ENCODE measurements at regions not wholly inside any gene's neighbourhood (a gene's known extent, or its start where the extent isn't known, plus 50 kb on each side); places are given as distances from the start of the nearest gene placed in this dataset.

DNA sequence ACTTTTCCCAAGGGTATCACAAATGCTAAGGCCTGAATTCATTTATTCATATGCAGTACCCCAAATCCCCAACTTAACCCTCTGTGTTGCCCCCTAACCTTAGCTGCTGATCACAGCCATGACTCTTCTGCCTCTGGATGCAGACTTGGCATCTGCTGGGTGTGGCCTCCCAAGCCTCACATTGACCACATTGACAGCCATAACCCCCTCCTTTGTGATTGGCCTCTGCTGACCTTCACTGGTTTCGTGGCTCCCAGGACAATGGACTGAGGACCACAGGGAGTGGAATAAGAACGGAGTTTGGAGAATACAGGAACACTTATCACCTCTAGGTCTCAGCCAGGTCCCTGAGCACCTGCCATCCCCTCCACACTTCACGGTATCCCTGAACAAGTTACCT, 123.6 kb upstream of the CPEB2 start:
- TF ChIP-seq POLR2A (IDR thresholded peaks at IDR 0.05) (no peak), POLR2AphosphoS5 (IDR thresholded peaks at IDR 0.05; ENCODE audit: insufficient read depth in 1 of 2, low read depth in 1 of 2) (no peak)
- TF ChIP-seq, protein P1, sequence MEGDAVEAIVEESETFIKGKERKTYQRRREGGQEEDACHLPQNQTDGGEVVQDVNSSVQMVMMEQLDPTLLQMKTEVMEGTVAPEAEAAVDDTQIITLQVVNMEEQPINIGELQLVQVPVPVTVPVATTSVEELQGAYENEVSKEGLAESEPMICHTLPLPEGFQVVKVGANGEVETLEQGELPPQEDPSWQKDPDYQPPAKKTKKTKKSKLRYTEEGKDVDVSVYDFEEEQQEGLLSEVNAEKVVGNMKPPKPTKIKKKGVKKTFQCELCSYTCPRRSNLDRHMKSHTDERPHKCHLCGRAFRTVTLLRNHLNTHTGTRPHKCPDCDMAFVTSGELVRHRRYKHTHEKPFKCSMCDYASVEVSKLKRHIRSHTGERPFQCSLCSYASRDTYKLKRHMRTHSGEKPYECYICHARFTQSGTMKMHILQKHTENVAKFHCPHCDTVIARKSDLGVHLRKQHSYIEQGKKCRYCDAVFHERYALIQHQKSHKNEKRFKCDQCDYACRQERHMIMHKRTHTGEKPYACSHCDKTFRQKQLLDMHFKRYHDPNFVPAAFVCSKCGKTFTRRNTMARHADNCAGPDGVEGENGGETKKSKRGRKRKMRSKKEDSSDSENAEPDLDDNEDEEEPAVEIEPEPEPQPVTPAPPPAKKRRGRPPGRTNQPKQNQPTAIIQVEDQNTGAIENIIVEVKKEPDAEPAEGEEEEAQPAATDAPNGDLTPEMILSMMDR (IDR thresholded peaks at IDR 0.05), result no peak
- H3K4me3 ChIP-seq, result no peak overlapping the region
- H3K27me3 ChIP-seq, result no peaks in the 10 kb centered on the region
- peaks cover 13% of the 10 kb centered on the region for H3K4me1 ChIP-seq
- H3K9me3 ChIP-seq, result no peaks in the 10 kb centered on the region
- no peak overlapping the region for H3K27ac ChIP-seq
- no peak for DNase-seq (ENCODE audit: extremely low spot score in 2 of 2)
- intact Hi-C loops (cut with DNase I), result no loop called here
- H3K36me3 ChIP-seq, result no peaks in the 10 kb centered on the region

DNA sequence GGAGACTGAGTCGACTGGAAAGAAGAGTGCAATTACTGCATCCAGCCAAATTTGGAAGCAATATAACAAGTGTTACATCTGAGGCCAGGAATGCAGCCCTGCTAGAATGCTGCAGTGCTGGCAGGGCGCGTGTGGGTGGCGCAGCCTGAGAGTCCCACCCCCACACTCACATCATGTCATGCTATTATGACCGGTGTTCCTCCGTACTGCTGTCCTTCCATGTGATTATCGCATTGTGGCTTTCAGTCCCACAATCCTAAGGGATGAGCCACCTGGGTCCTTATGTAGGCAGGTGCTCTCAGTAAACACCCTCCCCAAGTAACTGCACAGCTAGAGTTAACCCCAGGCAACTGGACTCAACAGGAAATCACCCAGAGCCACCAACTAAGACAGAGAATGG, 122.6 kb upstream of the CPEB2 start:
- H3K27ac ChIP-seq, result no peak overlapping the region
- intact Hi-C loops (cut with DNase I), result loop anchor here (5.0 kb wide), 1 partner anchor 1342 kb away; no protein-coding TSS in a partner anchor
- H3K27me3 ChIP-seq, result no peaks in the 10 kb centered on the region
- TF ChIP-seq POLR2A (IDR thresholded peaks at IDR 0.05), result no peak
- TF ChIP-seq POLR2AphosphoS5 (IDR thresholded peaks at IDR 0.05; ENCODE audit: insufficient read depth in 1 of 2, low read depth in 1 of 2), result no peak
- TF ChIP-seq, protein P1 (IDR thresholded peaks at IDR 0.05), result no peak
- H3K36me3 ChIP-seq, result no peaks in the 10 kb centered on the region
- peaks cover 13% of the 10 kb centered on the region for H3K4me1 ChIP-seq
- DNase-seq (ENCODE audit: extremely low spot score in 2 of 2), result no peak
- H3K9me3 ChIP-seq, result no peaks in the 10 kb centered on the region
- no peak overlapping the region for H3K4me3 ChIP-seq

DNA sequence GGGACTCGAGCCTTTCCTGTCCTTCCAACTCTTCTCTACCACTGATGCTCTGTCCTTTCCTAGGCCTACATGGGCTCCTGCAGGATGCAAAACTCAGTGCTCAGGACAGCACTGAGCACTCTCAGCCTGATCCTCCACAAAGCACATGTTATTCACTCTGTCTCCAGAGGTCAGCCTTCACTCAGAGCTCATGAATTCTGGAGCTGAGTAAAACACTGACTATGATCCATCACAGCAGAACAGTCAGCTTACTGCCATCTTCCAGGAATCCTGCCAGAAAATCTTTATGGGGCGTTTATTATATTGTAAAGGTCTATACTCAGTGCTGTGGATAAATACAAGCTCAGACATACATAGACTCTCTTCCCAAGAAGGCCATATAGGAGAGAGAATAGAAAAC, 121.5 kb upstream of the CPEB2 start:
- no peak overlapping the region for H3K27ac ChIP-seq
- H3K36me3 ChIP-seq, result no peaks in the 10 kb centered on the region
- DNase-seq (ENCODE audit: extremely low spot score in 2 of 2), result no peak
- no peaks in the 10 kb centered on the region for H3K9me3 ChIP-seq
- H3K4me1 ChIP-seq, result peaks cover 13% of the 10 kb centered on the region
- TF ChIP-seq, protein P1 (IDR thresholded peaks at IDR 0.05), result no peak
- intact Hi-C loops (cut with DNase I), result loop anchor here (5.0 kb wide), 1 partner anchor 1344 kb away; no protein-coding TSS in a partner anchor
- no peaks in the 10 kb centered on the region for H3K27me3 ChIP-seq
- no peak overlapping the region for H3K4me3 ChIP-seq

DNA sequence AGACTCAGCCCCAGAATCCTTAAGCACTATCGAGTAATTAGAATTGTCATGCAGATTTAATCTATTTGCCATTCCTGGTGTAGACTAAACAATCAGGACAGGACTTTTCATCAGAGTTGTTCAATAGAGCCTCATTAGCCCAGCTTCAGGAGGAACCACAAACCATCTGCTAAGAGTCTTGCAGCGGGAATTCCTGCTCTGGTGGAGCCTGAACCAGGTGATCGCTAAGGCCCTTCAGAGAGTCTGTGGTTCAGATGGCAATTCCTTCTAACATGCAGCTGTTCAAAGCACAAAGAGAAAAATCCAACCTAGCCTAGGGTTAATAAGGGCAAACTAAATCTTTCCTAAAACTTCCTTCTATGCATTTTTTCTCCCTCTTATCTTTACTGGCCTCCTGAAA, 119.1 kb upstream of the CPEB2 start:
- H3K27me3 ChIP-seq, result no peaks in the 10 kb centered on the region
- no peak overlapping the region for H3K27ac ChIP-seq
- H3K36me3 ChIP-seq, result no peaks in the 10 kb centered on the region
- DNase-seq (ENCODE audit: extremely low spot score in 2 of 2), result no peak
- peaks cover 15% of the 10 kb centered on the region for H3K4me1 ChIP-seq
- intact Hi-C loops (cut with DNase I), result loop anchor here (5.0 kb wide), 1 partner anchor 1346 kb away; no protein-coding TSS in a partner anchor
- no peak for TF ChIP-seq POLR2A (IDR thresholded peaks at IDR 0.05)
- TF ChIP-seq, protein P1 (IDR thresholded peaks at IDR 0.05), result no peak
- no peak for TF ChIP-seq POLR2AphosphoS5 (IDR thresholded peaks at IDR 0.05; ENCODE audit: insufficient read depth in 1 of 2, low read depth in 1 of 2)
- H3K9me3 ChIP-seq, result no peaks in the 10 kb centered on the region
- no peak overlapping the region for H3K4me3 ChIP-seq

DNA sequence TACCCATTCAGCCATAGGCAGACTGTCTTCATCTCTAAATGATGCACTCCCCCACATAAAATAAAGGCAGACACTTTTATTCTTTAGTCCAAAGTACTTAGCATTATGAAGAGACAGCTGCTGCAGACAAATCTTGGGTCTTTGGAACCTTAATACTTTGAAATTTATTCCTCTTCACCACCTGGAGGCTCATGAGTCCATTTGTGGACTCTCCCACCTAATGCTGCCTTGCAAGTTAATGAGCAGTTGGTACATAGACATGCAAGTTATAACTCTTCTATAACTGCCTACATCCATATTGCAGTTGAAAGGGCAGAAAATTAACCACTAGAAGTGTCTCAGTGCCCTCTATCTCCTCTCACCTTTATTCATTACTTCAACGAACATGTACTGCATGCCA, 118.6 kb upstream of the CPEB2 start:
- Histone ChIP-seq H3K4me3 (no peak overlapping the region), H3K27me3 (no peaks in the 10 kb centered on the region), H3K27ac (no peak overlapping the region), H3K36me3 (no peaks in the 10 kb centered on the region), H3K4me1 (peaks cover 18% of the 10 kb centered on the region), H3K9me3 (no peaks in the 10 kb centered on the region)
- intact Hi-C loops (cut with DNase I), result loop anchor here (5.0 kb wide), 1 partner anchor 1346 kb away; no protein-coding TSS in a partner anchor
- TF ChIP-seq POLR2AphosphoS5 (IDR thresholded peaks at IDR 0.05; ENCODE audit: insufficient read depth in 1 of 2, low read depth in 1 of 2) (no peak), POLR2A (IDR thresholded peaks at IDR 0.05) (no peak)
- TF ChIP-seq, protein P1 (IDR thresholded peaks at IDR 0.05), result no peak
- DNase-seq (ENCODE audit: extremely low spot score in 2 of 2), result no peak

Data from vagina (tissue), 2 donors.